ENCODE measurements at regions not wholly inside any gene's neighbourhood (a gene's known extent, or its start where the extent isn't known, plus 50 kb on each side); places are given as distances from the start of the nearest gene placed in this dataset.
"Not testable (repeated sequence)": the region's sequence is repeated elsewhere in the genome, so short reads cannot be mapped to it uniquely, and the experiment has no call there.

GRCh38 chr14:44606576-44606975 lies 99.5 kb upstream of the FSCB start:
- H3K4me3 ChIP-seq (ENCODE audit: insufficient read length, low read depth), result no peak overlapping the region
- no peak for DNase-seq (ENCODE audit: low read depth, low spot score)
- H3K9ac ChIP-seq (ENCODE audit: insufficient read length, low read depth), result no peak overlapping the region
- H3K27me3 ChIP-seq (ENCODE audit: insufficient read depth, insufficient read length), result no peaks in the 10 kb centered on the region
- H3K9me3 ChIP-seq (ENCODE audit: insufficient read depth, low read length), result no peaks in the 10 kb centered on the region
- H3K4me1 ChIP-seq (ENCODE audit: insufficient read depth, insufficient read length), result no peaks in the 10 kb centered on the region
- H3K36me3 ChIP-seq (ENCODE audit: insufficient read depth, insufficient read length, low read length), result no peaks in the 10 kb centered on the region
- TF ChIP-seq YY1 (IDR thresholded peaks at IDR 0.05; ENCODE audit: insufficient read depth, insufficient read length) (no peak), ZNF274 (IDR thresholded peaks at IDR 0.05; ENCODE audit: low read depth, low read length) (no peak), SUZ12 (IDR thresholded peaks at IDR 0.05; ENCODE audit: extremely low read depth, insufficient read depth, insufficient read length) (no peak)

DNA sequence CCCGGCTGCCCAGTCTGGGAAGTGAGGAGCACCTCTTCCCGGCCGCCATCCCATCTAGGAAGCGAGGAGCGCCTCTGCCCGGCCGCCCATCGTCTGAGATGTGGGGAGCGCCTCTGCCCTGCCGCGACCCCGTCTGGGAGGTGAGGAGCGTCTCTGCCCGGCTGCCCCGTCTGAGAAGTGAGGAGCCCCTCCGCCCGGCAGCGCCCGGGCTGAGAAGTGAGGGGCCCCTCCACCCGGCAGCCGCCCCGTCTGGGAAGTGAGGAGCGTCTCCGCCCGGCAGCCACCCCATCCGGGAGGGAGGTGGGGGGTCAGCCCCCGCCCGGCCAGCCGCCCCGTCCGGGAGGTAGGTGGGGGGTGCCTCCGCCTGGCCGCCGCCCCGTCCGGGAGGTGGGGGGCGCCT lies 94.2 kb upstream of the FSCB start:
- H3K4me1 ChIP-seq (ENCODE audit: insufficient read depth, insufficient read length); H3K9me3 ChIP-seq (ENCODE audit: insufficient read depth, low read length); DNase-seq (ENCODE audit: low read depth, low spot score); H3K9ac ChIP-seq (ENCODE audit: insufficient read length, low read depth); H3K27me3 ChIP-seq (ENCODE audit: insufficient read depth, insufficient read length); H3K4me3 ChIP-seq (ENCODE audit: insufficient read length, low read depth); H3K36me3 ChIP-seq (ENCODE audit: insufficient read depth, insufficient read length, low read length): not testable (repeated sequence)

GRCh38 chr14:44589180-44589579 lies 82.1 kb upstream of the FSCB start:
- Histone ChIP-seq H3K4me1 (ENCODE audit: insufficient read depth, insufficient read length) (no peaks in the 10 kb centered on the region), H3K36me3 (ENCODE audit: insufficient read depth, insufficient read length, low read length) (no peaks in the 10 kb centered on the region), H3K9ac (ENCODE audit: insufficient read length, low read depth) (no peak overlapping the region), H3K27me3 (ENCODE audit: insufficient read depth, insufficient read length) (no peaks in the 10 kb centered on the region), H3K9me3 (ENCODE audit: insufficient read depth, low read length) (no peaks in the 10 kb centered on the region), H3K4me3 (ENCODE audit: insufficient read length, low read depth) (no peak overlapping the region)
- DNase-seq (ENCODE audit: low read depth, low spot score), result no peak
- TF ChIP-seq YY1 (IDR thresholded peaks at IDR 0.05; ENCODE audit: insufficient read depth, insufficient read length) (no peak), ZNF274 (IDR thresholded peaks at IDR 0.05; ENCODE audit: low read depth, low read length) (no peak), SUZ12 (IDR thresholded peaks at IDR 0.05; ENCODE audit: extremely low read depth, insufficient read depth, insufficient read length) (no peak)

DNA sequence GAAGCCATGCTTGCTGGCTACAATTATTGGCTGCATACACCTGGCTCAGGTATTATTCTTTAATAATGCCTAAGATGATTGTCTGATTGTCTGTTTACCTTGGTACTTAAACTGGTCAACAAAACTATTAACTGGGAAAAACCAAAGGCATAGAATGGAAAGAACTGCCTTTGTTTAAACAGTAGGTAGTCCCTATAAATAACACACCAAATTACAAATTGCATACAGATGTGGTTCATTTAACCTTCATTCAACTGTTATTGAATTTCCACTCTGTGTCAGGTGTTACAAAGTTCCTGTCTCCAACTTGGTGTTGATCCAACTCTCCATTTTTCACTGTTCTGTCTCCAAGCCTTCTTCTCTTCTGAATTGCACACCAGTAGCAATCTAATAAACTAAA lies 79.8 kb upstream of the FSCB start:
- Histone ChIP-seq H3K27me3 (ENCODE audit: insufficient read depth, insufficient read length) (no peaks in the 10 kb centered on the region), H3K4me3 (ENCODE audit: insufficient read length, low read depth) (no peak overlapping the region), H3K9me3 (ENCODE audit: insufficient read depth, low read length) (no peaks in the 10 kb centered on the region), H3K36me3 (ENCODE audit: insufficient read depth, insufficient read length, low read length) (no peaks in the 10 kb centered on the region), H3K9ac (ENCODE audit: insufficient read length, low read depth) (no peak overlapping the region), H3K4me1 (ENCODE audit: insufficient read depth, insufficient read length) (no peaks in the 10 kb centered on the region)
- TF ChIP-seq ZNF274 (IDR thresholded peaks at IDR 0.05; ENCODE audit: low read depth, low read length) (no peak), SUZ12 (IDR thresholded peaks at IDR 0.05; ENCODE audit: extremely low read depth, insufficient read depth, insufficient read length) (no peak), YY1 (IDR thresholded peaks at IDR 0.05; ENCODE audit: insufficient read depth, insufficient read length) (no peak)
- no peak for DNase-seq (ENCODE audit: low read depth, low spot score)

DNA sequence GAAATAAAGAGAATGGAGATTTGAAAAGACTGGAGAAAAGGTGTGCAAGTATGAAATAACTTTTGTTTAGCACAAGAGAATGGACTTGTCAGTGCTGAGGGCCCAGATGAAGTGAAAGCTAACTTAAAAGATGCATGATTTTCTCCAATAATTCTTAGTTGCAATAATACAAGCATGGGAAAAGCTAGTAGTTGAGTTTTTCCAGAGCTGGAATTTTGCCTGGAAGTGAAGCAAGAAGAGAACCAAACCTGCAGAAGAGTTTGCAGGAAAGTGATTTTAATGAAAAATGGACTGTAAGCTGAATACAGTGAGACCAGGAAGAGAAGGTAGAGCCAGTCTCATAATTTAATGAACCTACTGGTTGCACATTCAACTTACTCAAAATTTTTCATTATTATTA lies 69.3 kb upstream of the FSCB start:
- TF ChIP-seq YY1 (IDR thresholded peaks at IDR 0.05; ENCODE audit: insufficient read depth, insufficient read length) (no peak), ZNF274 (IDR thresholded peaks at IDR 0.05; ENCODE audit: low read depth, low read length) (no peak), SUZ12 (IDR thresholded peaks at IDR 0.05; ENCODE audit: extremely low read depth, insufficient read depth, insufficient read length) (no peak)
- Histone ChIP-seq H3K27me3 (ENCODE audit: insufficient read depth, insufficient read length) (no peaks in the 10 kb centered on the region), H3K36me3 (ENCODE audit: insufficient read depth, insufficient read length, low read length) (no peaks in the 10 kb centered on the region)

GRCh38 chr14:44567997-44568396 lies 60.9 kb upstream of the FSCB start:
- Histone ChIP-seq H3K9ac (ENCODE audit: insufficient read length, low read depth) (no peak overlapping the region), H3K4me1 (ENCODE audit: insufficient read depth, insufficient read length) (no peaks in the 10 kb centered on the region), H3K4me3 (ENCODE audit: insufficient read length, low read depth) (no peak overlapping the region), H3K27me3 (ENCODE audit: insufficient read depth, insufficient read length) (no peaks in the 10 kb centered on the region), H3K36me3 (ENCODE audit: insufficient read depth, insufficient read length, low read length) (no peaks in the 10 kb centered on the region), H3K9me3 (ENCODE audit: insufficient read depth, low read length) (no peaks in the 10 kb centered on the region)
- DNase-seq (ENCODE audit: low read depth, low spot score), result no peak
- TF ChIP-seq ZNF274 (IDR thresholded peaks at IDR 0.05; ENCODE audit: low read depth, low read length) (no peak), YY1 (IDR thresholded peaks at IDR 0.05; ENCODE audit: insufficient read depth, insufficient read length) (no peak), SUZ12 (IDR thresholded peaks at IDR 0.05; ENCODE audit: extremely low read depth, insufficient read depth, insufficient read length) (no peak)

More for the DNA sequence above, 69.3 kb upstream of the FSCB start:
- no peak for DNase-seq (ENCODE audit: low read depth, low spot score)
- Histone ChIP-seq H3K4me1 (ENCODE audit: insufficient read depth, insufficient read length) (no peaks in the 10 kb centered on the region), H3K4me3 (ENCODE audit: insufficient read length, low read depth) (no peak overlapping the region), H3K9me3 (ENCODE audit: insufficient read depth, low read length) (no peaks in the 10 kb centered on the region), H3K9ac (ENCODE audit: insufficient read length, low read depth) (no peak overlapping the region)

DNA sequence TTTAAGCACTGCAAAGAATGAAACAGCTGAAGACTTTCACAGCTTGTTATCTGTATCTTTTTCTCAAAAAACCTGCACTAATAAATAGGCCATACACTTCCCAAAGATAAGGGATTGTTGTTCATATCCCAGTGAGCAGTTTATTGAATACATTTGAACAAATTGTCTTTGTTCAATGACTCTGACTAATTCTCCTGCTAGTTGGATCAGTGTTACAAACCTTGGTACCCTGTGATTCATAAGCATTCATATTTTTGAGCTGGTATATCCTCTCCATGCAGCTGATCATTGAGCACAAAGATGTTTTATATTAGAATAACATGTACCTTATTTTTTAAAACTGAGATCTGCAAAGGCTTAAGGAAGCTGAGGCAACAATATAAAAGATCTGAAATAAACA lies 58.9 kb upstream of the FSCB start:
- Histone ChIP-seq H3K9me3 (ENCODE audit: insufficient read depth, low read length) (no peaks in the 10 kb centered on the region), H3K27me3 (ENCODE audit: insufficient read depth, insufficient read length) (no peaks in the 10 kb centered on the region), H3K36me3 (ENCODE audit: insufficient read depth, insufficient read length, low read length) (no peaks in the 10 kb centered on the region), H3K4me3 (ENCODE audit: insufficient read length, low read depth) (no peak overlapping the region), H3K9ac (ENCODE audit: insufficient read length, low read depth) (no peak overlapping the region), H3K4me1 (ENCODE audit: insufficient read depth, insufficient read length) (no peaks in the 10 kb centered on the region)
- no peak for DNase-seq (ENCODE audit: low read depth, low spot score)
- TF ChIP-seq ZNF274 (IDR thresholded peaks at IDR 0.05; ENCODE audit: low read depth, low read length) (no peak), SUZ12 (IDR thresholded peaks at IDR 0.05; ENCODE audit: extremely low read depth, insufficient read depth, insufficient read length) (no peak), YY1 (IDR thresholded peaks at IDR 0.05; ENCODE audit: insufficient read depth, insufficient read length) (no peak)

GRCh38 chr14:44564908-44565307 lies 57.8 kb upstream of the FSCB start:
- no peak overlapping the region for H3K4me3 ChIP-seq (ENCODE audit: insufficient read length, low read depth)
- no peaks in the 10 kb centered on the region for H3K27me3 ChIP-seq (ENCODE audit: insufficient read depth, insufficient read length)
- TF ChIP-seq ZNF274 (IDR thresholded peaks at IDR 0.05; ENCODE audit: low read depth, low read length) (no peak), YY1 (IDR thresholded peaks at IDR 0.05; ENCODE audit: insufficient read depth, insufficient read length) (no peak), SUZ12 (IDR thresholded peaks at IDR 0.05; ENCODE audit: extremely low read depth, insufficient read depth, insufficient read length) (no peak)
- no peaks in the 10 kb centered on the region for H3K4me1 ChIP-seq (ENCODE audit: insufficient read depth, insufficient read length)
- DNase-seq (ENCODE audit: low read depth, low spot score), result no peak
- H3K9ac ChIP-seq (ENCODE audit: insufficient read length, low read depth), result no peak overlapping the region
- H3K36me3 ChIP-seq (ENCODE audit: insufficient read depth, insufficient read length, low read length), result no peaks in the 10 kb centered on the region
- H3K9me3 ChIP-seq (ENCODE audit: insufficient read depth, low read length), result no peaks in the 10 kb centered on the region

Data from NT2/D1 (cell line).